ENCODE measurements at regions not wholly inside any gene's neighbourhood (a gene's known extent, or its start where the extent isn't known, plus 50 kb on each side); places are given as distances from the start of the nearest gene placed in this dataset.

GRCh38 chr5:72615061-72615460 is 107.9 kb upstream of the ZNF366 start:
- no peak for DNase-seq

- no peak for DNase-seq
Measured at GRCh38 chr5:72613515-72613914, 106.3 kb upstream of the ZNF366 start.

- DNase-seq, result no peak
Measured at GRCh38 chr5:72612810-72613209, 105.6 kb upstream of the ZNF366 start.

- DNase-seq, result peak; percentile 50
Measured at GRCh38 chr5:72611118-72611730, 104.0 kb upstream of the ZNF366 start.

GRCh38 chr5:72608926-72609325 is 101.7 kb upstream of the ZNF366 start:
- no peak for DNase-seq

GRCh38 chr5:72608297-72608696 is 101.1 kb upstream of the ZNF366 start:
- DNase-seq, result peak; percentile 7

- no peak for DNase-seq
Measured at GRCh38 chr5:72607381-72607780, 100.2 kb upstream of the ZNF366 start.

- no peak for DNase-seq
Measured at GRCh38 chr5:72606525-72606924, 99.3 kb upstream of the ZNF366 start.

- no peak for DNase-seq
Measured at GRCh38 chr5:72605632-72606031, 98.4 kb upstream of the ZNF366 start.

- DNase-seq, result no peak
Measured at GRCh38 chr5:72604798-72605154, 97.6 kb upstream of the ZNF366 start.

- no peak for DNase-seq
Measured at GRCh38 chr5:72604111-72604797, 97.0 kb upstream of the ZNF366 start.

GRCh38 chr5:72602696-72603685 is 95.8 kb upstream of the ZNF366 start:
- no peak for DNase-seq

- no peak for DNase-seq
Measured at GRCh38 chr5:72601861-72602260, 94.7 kb upstream of the ZNF366 start.

GRCh38 chr5:72600391-72600981 is 93.3 kb upstream of the ZNF366 start:
- DNase-seq, result no peak

- DNase-seq, result peak; percentile 55
Measured at GRCh38 chr5:72599519-72600370, 92.5 kb upstream of the ZNF366 start.

GRCh38 chr5:72599065-72599433 is 91.8 kb upstream of the ZNF366 start:
- no peak for DNase-seq

GRCh38 chr5:72598401-72599064 is 91.3 kb upstream of the ZNF366 start:
- no peak for DNase-seq

- DNase-seq, result no peak
Measured at GRCh38 chr5:72597456-72597948, 90.3 kb upstream of the ZNF366 start.

- DNase-seq, result no peak
Measured at GRCh38 chr5:72596956-72597355, 89.7 kb upstream of the ZNF366 start.

- no peak for DNase-seq
Measured at GRCh38 chr5:72588640-72589039, 81.4 kb upstream of the ZNF366 start.

- no peak for DNase-seq
Measured at GRCh38 chr5:72587661-72588308, 80.6 kb upstream of the ZNF366 start.

Measured in DMS 273 treated with DMSO at 0.1 percent for 48 hours (cell line).